Ovary (tissue), 7 donors: ENCODE measurements at regions not wholly inside any gene's neighbourhood (a gene's known extent, or its start where the extent isn't known, plus 50 kb on each side); places are given as distances from the start of the nearest gene placed in this dataset.

Experiments
- DNase-seq, 5 donors: peaks; one replicate each; pipeline ENCODE4 v3.0.0-alpha.2; 2019 to 2020
- H3K27ac ChIP-seq, 2 donors: fragments of 200-600 bp; one replicate each; pipeline versions ENCODE4 v1.5.1 to v1.8.0; 2019 to 2022
- H3K27me3 ChIP-seq: fragments of 200-600 bp; one replicate; pipeline ENCODE4 v1.8.0; 2022
- H3K36me3 ChIP-seq: fragments of 200-600 bp; sonication (generic); one replicate; pipeline ENCODE4 v1.5.1; 2019
- H3K4me1 ChIP-seq: one replicate; pipeline ENCODE4 v1.8.1; 2013; ENCODE audit warnings: mild to moderate bottlenecking, moderate library complexity; ENCODE audit not compliant: insufficient read depth
- H3K4me3 ChIP-seq: fragments of 200-600 bp; sonication (generic); one replicate; pipeline ENCODE4 v1.5.1; 2017
- H3K9me3 ChIP-seq, 2 donors: fragments of 200-600 bp in 1 of 2; sonication (generic) in 1 of 2; one replicate each; pipeline versions ENCODE4 v1.5.1 to v1.8.1; 2013 to 2019; ENCODE audit warnings: mild to moderate bottlenecking in 1 of 2, moderate library complexity in 1 of 2
- EP300 ChIP-seq: sonication (generic); formaldehyde crosslinking; IDR thresholded peaks from one replicate; pipeline ENCODE4 v1.6.1; 2017; ENCODE audit warnings: antibody characterized with exemption
- POLR2A ChIP-seq: fragments of 450-650 bp; IDR thresholded peaks from one replicate; pipeline ENCODE4 v1.6.1; 2017; ENCODE audit warnings: antibody characterized with exemption, mild to moderate bottlenecking, moderate library complexity
- WGBS, 3 donors: extraction: QIAGEN DNeasy Blood & Tissue Kit in 1 of 3; methylation state at CpG; one replicate each; pipeline versions ENCODE4 v1.1.5 to v1.1.7; 2013 to 2017; 5-methylcytosine and 5-hydroxymethylcytosine counted together
- intact Hi-C, 4 donors: fragments of 100-400 bp; cut with DNase I; formaldehyde crosslinking; loops; one replicate each; pipeline versions ENCODE4 v1.11.0 to v1.15.1; 2022 to 2023
- TF ChIP-seq, protein P1 (sequence below), 3 donors: fragments of 450-650 bp in 2 of 3; fragments of 200-600 bp in 1 of 3; IDR thresholded peaks; one replicate each; pipeline versions ENCODE4 v1.5.1 to v1.8.0; 2016 to 2022; ENCODE audit warnings: antibody characterized with exemption in 3 of 3, mild to moderate bottlenecking in 1 of 3
- donor health status: DM: no; HTN: no; CAD: no; lungs with moderate emphysema.
- donor health status: DM: no; HTN: no; CAD: no.
- donor health status: Bipolar disorder and iron deficiency.
- donor health status: DM: no; HTN: no; CAD: no.
- donor health status: DM: yes; HTN: yes; CAD: no.

DNA sequence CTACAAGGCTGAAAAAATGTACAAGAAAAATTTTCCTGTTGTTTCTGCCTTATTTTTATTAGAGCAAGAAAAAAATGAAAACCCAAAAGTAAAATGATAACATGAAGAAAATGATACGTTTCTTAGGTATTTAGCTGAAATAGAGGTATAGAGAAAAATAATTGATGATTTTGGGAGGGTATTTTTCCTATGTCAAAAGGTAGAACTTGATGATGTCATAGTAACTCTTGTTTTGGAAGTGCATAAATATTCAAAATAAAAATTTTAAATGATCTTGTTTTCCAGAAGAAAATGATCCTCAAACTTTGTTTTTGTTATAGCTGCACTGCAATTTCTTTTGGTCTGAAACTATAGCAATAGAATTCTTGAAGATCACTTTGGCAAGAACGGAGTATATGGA, 608.8 kb upstream of the BOD1L1 start:
- WGBS, 3 donors, result 43 to 60% (median 44%) methylated on average over 2 of the region's 2 CpGs

DNA sequence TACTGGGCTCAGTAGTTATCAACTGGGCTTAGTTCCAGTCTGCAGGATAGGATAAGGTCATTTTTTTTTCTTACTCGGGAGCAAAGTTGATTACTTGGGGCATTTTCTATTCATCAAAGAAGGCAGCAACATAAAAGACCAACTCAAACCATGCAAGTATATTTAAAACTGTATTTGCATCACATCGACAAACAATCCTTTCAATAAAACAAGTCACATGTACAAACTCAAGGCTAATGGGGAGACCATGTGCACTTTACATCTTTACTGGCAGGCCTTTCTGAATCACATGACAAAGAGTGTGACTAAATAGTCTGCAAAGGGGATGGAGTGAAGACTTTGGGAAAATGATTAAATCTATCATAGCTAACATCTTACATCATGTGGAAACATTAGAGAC, 610.4 kb upstream of the BOD1L1 start:
- Histone ChIP-seq H3K4me3 (no peak overlapping the region), H3K9me3 (no peaks in the 10 kb centered on the region), H3K27ac (no peak overlapping the region), H3K36me3 (no peaks in the 10 kb centered on the region), H3K4me1 (no peaks in the 10 kb centered on the region), H3K27me3 (no peaks in the 10 kb centered on the region)
- 48 to 72% (median 64%) methylated on average over 2 of the region's 2 CpGs for WGBS, 3 donors
- no peak for DNase-seq
- TF ChIP-seq EP300, result no peak
- TF ChIP-seq POLR2A, result no peak
- TF ChIP-seq, protein P1, sequence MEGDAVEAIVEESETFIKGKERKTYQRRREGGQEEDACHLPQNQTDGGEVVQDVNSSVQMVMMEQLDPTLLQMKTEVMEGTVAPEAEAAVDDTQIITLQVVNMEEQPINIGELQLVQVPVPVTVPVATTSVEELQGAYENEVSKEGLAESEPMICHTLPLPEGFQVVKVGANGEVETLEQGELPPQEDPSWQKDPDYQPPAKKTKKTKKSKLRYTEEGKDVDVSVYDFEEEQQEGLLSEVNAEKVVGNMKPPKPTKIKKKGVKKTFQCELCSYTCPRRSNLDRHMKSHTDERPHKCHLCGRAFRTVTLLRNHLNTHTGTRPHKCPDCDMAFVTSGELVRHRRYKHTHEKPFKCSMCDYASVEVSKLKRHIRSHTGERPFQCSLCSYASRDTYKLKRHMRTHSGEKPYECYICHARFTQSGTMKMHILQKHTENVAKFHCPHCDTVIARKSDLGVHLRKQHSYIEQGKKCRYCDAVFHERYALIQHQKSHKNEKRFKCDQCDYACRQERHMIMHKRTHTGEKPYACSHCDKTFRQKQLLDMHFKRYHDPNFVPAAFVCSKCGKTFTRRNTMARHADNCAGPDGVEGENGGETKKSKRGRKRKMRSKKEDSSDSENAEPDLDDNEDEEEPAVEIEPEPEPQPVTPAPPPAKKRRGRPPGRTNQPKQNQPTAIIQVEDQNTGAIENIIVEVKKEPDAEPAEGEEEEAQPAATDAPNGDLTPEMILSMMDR (IDR thresholded peaks at IDR 0.05), result no peak
- intact Hi-C loops, result no loop called here

More for the DNA sequence above, 608.8 kb upstream of the BOD1L1 start:
- Histone ChIP-seq H3K27me3 (no peaks in the 10 kb centered on the region), H3K36me3 (no peaks in the 10 kb centered on the region), H3K4me1 (no peaks in the 10 kb centered on the region), H3K9me3 (no peaks in the 10 kb centered on the region), H3K4me3 (no peak overlapping the region), H3K27ac (no peak overlapping the region)
- TF ChIP-seq, protein P1 (IDR thresholded peaks at IDR 0.05), result no peak
- TF ChIP-seq POLR2A, result no peak
- TF ChIP-seq EP300, result no peak
- intact Hi-C loops, result no loop called here
- no peak for DNase-seq

- no peak for TF ChIP-seq POLR2A
- no peak for TF ChIP-seq EP300
- TF ChIP-seq, protein P1 (IDR thresholded peaks at IDR 0.05), result no peak
- no peak overlapping the region for H3K27ac ChIP-seq
- H3K4me1 ChIP-seq, result no peaks in the 10 kb centered on the region
- H3K27me3 ChIP-seq, result no peaks in the 10 kb centered on the region
- no peaks in the 10 kb centered on the region for H3K36me3 ChIP-seq
- intact Hi-C loops, result no loop called here
- no peak overlapping the region for H3K4me3 ChIP-seq
- H3K9me3 ChIP-seq, result no peaks in the 10 kb centered on the region
- no peak for DNase-seq
- WGBS, 3 donors, result 81 to 84% (median 84%) methylated on average over 3 of the region's 3 CpGs
These were observed 614.0 kb upstream of the BOD1L1 start for GRCh38 chr4:14241574-14241973.

GRCh38 chr4:14247767-14248166, 620.2 kb upstream of the BOD1L1 start:
- WGBS, 3 donors, result 54 to 60% (median 57%) methylated on average over 3 of the region's 3 CpGs
- intact Hi-C loops, result no loop called here
- no peaks in the 10 kb centered on the region for H3K27me3 ChIP-seq

More at GRCh38 chr4:14247767-14248166, 620.2 kb upstream of the BOD1L1 start:
- no peaks in the 10 kb centered on the region for H3K36me3 ChIP-seq
- TF ChIP-seq EP300 (no peak), POLR2A (no peak)
- TF ChIP-seq, protein P1 (IDR thresholded peaks at IDR 0.05), result no peak
- H3K27ac ChIP-seq, result no peak overlapping the region
- H3K4me1 ChIP-seq, result no peaks in the 10 kb centered on the region
- DNase-seq, result no peak
- H3K9me3 ChIP-seq, result no peaks in the 10 kb centered on the region
- H3K4me3 ChIP-seq, result no peak overlapping the region
